ENCODE measurements at regions not wholly inside any gene's neighbourhood (a gene's known extent, or its start where the extent isn't known, plus 50 kb on each side); places are given as distances from the start of the nearest gene placed in this dataset.

GRCh38 chr7:47145186-47145725 is 436.7 kb downstream of the TNS3 start:
- no peak for DNase-seq

DNA sequence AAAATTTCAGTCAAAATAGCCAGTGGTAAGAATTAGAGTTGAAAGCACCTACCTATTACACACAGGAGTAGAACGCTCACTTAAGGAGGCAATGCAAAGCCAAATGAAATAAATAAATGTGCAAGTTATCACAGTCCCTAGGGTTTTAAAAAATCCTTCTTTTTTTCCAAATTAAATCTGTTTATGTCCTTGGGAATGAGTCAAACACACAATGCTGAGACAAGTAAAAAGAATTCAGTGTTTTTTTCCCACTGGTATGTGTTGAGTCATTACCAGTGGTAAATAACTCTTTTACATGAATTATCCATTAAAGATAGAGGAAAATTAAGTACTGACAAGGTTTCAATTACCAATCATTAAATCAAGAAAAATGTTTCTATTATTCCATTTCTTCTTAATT is 438.6 kb downstream of the TNS3 start:
- DNase-seq: no peak

DNA sequence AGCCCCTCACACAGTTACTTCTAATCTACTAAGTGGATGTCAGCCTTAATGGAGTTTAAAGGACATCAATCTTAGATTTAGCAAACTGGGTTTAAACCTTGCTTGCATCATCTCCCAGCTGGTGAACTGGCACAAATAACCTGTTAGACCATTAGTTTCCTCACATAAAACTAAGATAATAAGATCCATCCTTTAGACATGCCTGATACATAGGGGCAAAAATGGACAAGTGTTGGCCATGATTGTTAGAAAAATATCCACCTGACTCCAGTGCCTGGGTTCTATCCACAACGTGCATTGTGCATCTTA is 439.1 kb downstream of the TNS3 start:
- DNase-seq: no peak

- peak; percentile 66 for DNase-seq
These were observed 439.6 kb downstream of the TNS3 start for GRCh38 chr7:47142169-47142866.

- DNase-seq: no peak
These were observed 449.4 kb downstream of the TNS3 start for GRCh38 chr7:47132471-47132870.

GRCh38 chr7:47128700-47129099 is 453.2 kb downstream of the TNS3 start:
- DNase-seq: no peak

DNA sequence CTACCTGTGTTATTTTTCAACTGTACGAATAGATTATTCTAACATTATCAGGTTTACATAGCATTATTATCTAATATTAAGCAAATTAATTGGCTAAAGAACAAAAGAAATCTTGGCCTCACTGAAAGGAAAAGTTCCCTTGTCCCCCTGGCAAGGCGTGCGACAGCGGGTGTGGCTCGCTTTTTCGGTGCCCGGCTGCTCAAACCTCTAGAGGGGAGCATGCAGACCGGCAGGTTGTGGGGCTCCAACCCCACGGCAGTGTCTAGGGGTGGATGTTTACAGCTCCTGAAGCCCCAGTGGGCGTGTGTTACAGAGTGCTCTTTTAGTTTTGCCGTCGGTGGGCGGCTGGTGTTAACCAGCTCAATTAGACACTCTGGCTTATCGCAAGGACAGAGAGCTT is 456.4 kb downstream of the TNS3 start:
- DNase-seq: no peak

- DNase-seq: no peak
These were observed 462.5 kb downstream of the TNS3 start for GRCh38 chr7:47119261-47119865.

GRCh38 chr7:47104206-47104549 is 477.7 kb downstream of the TNS3 start:
- DNase-seq: no peak

DNA sequence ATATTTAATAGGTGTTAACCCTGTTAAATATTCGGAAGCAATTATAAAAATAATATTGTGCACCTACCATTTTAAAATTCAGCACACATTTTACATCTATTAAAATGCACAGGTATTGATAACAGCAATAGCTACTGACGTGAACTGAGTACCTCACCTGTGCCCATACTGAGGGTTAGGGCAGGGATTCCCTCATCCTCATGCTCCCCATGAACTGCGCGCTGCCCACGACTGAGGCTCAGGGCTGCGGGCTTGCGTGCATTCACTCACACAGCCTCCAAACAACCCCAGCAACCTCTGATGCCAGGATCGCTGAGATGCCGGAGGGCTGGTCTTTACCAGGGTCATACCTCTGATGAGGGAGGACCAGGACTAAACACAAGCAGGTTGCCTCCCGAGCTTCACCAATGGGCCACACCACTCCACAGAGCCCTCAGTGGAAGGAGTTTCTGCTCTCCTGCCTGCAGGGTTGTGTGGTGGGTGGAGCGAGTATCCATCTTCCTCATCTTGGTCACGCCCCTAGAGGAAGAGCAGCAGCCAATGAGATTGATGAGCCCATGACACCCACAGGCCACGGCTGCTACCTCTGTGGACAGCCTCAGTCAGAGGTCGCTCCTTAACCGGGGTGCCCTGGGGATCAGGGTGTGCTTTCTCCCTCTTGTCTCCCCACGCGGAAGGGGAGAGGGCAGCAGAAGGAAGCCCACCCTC is 478.3 kb downstream of the TNS3 start:
- no peak for DNase-seq

GRCh38 chr7:47102331-47102841 is 479.5 kb downstream of the TNS3 start:
- peak; percentile 42 for DNase-seq

DNA sequence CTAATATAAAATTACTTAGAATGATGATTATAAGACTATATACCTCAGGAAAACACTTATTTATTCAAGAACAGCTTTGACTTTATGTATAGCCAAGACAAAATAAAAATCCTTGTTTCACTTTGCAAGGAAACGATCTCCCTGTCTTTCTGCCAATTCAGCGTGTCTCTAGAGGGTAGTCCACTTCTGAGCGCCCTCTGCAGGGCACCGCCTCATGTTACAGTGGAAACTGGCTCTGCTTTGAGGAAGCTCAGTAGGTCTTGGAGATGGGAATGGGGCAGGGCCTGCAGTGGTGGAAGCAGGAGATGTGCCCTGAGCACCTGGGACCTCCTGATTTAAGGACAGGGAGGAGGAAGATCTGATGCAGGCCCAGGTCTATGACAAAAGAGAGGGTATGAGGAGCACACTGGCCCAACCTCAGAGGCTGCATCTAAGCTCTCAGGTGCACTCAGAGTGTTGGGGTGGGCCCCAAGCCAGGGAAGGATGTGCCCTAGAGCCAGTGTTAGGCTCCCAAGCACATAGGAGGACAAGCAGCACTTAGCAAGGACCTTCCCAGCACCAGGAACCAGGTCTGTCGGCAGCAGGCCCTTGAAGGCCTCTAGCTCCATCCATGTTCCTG is 481.0 kb downstream of the TNS3 start:
- DNase-seq: peak; percentile 53

GRCh38 chr7:47100148-47100816 is 481.6 kb downstream of the TNS3 start:
- no peak for DNase-seq

DNA sequence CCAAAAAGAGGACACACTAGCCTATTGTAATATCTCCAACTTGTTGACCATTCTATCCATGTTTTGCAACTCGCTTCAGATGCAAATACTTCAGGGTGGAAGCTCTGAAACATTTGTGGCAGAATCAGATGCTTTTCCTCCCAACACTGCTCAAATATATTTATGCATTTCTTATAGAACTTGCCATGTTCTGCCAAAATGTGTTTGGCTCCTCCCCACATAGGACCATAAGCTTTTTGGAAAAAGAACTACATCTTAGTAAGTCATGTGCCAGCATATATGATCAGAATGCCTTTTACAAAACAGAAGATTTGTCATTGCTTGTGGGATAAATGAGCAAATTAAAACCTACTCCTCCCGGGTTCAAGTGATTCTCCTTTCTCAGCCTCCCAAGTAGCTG is 484.5 kb downstream of the TNS3 start:
- DNase-seq: no peak

DNA sequence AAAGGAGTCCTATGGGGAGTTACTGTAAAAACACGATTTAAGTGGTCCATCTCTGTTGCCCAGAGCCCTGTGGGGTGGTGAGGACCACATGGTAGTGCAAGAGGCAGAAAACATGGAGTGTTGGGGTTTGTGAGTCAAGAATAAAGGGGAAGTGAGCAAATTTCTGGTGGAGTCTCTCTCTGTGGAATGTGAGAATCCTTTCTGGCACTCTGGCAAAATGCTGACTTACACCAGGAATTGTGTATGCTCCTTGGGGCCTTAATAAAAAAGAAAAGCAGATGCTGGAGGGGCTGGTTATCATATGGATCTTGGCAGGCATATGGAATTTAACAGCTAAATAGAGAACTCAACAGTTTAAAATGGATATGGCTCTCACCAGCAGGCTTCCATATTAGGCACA is 486.0 kb downstream of the TNS3 start:
- no peak for DNase-seq

- DNase-seq: no peak
These were observed 487.4 kb downstream of the TNS3 start for GRCh38 chr7:47094462-47094861.

DNA sequence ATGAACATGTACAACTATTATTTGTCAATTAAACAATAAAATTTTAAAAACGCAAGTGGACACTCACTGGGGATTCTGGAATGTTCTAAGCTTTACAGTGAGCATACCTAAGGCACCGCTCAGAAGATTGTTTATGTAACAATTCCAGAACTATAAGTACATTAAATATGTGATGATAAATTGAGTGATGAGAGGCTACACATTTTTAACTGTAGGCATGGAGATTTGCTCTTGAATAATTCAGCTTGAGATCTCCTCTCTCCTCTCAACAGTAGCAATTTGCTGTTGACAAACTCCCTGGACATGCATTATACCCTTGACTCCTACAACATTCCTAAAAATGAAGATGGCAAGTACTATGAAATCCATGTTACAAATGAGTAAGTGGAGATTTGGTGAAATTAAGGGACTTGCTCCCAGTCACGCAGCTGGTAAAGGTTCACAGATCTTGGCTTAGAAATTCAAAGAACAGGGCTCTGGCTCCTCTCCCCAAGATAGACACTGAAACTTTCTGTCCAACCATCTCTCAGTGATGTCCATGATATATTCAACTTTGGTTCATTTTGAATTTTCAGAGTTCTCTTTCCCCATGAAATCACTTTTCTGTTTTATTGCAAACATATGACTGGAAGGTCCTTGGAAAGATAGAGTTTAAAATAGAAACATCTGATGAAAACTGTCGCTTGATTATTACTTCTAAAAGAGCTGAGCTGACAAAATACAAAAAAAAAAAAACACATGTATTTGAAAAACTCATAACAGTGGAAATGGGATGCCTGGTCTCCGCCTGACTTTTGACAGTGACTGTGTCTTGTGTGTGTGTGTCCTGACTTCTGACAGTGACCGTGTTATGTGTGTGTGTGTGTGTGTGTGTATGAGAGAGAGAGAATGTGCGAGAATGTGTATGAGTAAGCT is 488.3 kb downstream of the TNS3 start:
- no peak for DNase-seq

GRCh38 chr7:47092336-47092735 is 489.6 kb downstream of the TNS3 start:
- DNase-seq: no peak

DNA sequence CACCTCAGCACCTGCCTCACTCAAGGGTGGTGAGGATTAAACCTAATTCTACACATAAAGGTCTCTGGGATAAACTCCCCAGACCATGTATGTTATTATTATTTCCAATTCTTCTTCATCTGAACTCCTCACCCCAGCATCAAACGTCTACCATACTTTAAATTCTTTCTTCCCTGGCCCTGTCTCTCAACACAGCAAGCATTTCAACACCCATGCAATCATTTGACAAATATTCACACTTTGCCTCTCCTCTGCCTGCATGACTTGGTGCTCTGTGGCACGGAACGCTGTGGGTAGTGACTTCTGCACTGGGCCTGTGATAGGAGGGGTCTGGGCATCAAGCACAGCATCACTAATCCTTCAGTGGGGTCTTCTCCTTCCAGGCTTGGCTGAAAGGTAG is 490.8 kb downstream of the TNS3 start:
- DNase-seq: no peak

DNA sequence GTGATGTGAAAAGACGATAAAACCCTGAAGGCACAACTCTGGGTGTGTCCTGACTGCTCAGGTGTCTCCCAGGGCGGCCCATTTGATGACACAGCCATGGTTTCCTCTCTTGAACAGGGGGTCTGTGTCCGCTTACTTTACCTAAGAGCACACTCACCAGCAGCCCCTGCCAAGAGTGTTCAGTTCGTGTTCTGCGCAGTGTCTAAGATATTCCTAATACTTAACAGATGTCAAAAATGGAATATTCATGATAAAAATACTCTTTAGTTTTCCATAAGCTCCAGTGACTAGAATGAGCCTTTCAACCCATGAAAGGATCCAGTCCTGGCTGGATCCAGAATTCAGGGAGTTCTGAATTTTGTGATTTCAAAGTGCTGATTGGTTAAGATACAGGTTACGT is 492.4 kb downstream of the TNS3 start:
- DNase-seq: no peak

DNA sequence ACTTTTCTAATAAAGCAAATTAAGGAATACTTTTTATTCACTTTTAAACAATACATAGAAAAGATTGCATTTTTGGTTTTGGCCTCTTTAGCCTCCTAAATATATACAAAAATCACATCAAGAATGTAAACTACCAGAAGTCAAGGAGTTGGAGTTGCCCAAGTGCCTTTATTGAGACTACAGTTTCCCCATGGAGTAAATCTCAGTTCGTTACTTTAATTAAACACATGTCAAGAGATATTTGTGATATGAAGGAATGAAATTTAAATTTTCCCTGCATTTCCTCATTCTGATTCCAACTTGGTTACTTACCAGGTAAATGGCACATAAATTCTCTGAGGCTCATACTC is 492.9 kb downstream of the TNS3 start:
- DNase-seq: no peak
